ENCODE measurements at regions not wholly inside any gene's neighbourhood (a gene's known extent, or its start where the extent isn't known, plus 50 kb on each side); places are given as distances from the start of the nearest gene placed in this dataset.
"Not testable (repeated sequence)": the region's sequence is repeated elsewhere in the genome, so short reads cannot be mapped to it uniquely, and the experiment has no call there.

DNA sequence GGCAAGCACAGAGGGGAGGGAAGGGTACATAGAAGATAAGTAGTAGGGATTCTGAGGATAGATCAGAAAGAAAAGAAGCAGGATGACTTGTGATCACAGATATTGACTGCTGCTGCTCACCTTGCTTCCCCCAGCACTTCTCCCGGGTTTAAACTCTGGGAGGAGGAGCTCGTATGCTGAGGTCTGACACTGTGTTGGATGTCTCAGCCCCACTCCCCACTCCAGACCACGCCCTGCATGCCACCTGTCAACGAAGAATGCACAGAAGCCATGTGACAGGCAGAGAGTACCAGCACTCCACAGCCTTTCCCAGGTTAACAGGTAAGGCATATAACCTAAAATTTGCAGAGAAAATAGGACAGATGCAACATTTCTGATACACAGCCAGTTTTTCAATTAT lies 388.9 kb downstream of the TNS3 start:
- peak in 1 of 42 donors; percentile 4 for DNase-seq
- intact Hi-C loops (cut with DNase I) = no loop called here

DNA sequence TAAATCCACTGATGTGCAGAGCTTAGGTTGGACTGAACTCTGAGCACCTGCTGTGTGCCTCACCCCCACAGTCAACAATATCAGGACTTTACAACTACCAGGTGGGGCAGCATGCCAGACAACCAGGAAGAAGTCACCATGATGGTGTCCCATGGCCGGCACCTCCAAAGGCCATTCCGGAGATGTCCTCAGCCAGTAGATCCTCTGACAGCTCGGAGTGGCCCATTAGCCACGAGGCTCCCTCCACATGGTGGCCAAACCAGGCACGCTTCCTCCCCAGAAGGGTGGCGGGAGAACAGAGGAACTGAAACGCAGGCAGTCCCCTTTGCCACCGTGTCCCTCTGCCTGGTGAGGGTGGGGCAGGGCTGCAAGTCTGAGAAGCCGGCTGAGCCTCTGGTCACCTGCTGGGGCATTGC lies 390.0 kb downstream of the TNS3 start:
- DNase-seq = peak in 16 of 42 donors; percentile 7 to 41 (median 20)
- intact Hi-C loops (cut with DNase I) = no loop called here

DNA sequence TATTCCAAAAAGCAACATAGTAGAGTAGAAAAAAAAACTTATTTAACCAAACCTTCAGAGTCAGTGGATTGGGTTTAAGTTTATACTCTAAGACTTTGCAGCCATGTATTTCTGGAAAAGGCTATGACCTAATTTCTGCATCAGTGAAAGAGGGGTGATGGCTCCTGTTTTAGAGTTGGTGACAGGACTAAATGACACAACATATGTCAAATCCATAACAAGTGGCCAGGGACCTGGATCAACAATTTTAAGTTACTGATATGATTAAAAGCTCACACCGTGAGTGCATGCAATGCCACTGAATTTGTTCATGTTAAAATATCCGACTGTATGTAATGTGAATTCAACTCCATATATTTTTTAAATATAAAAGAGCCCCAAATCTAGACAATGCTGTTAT lies 390.6 kb downstream of the TNS3 start:
- no peak for DNase-seq
- intact Hi-C loops (cut with DNase I) = no loop called here

GRCh38 chr7:47190462-47190861 lies 391.4 kb downstream of the TNS3 start:
- DNase-seq = peak in 1 of 42 donors; percentile 8
- intact Hi-C loops (cut with DNase I) = no loop called here

GRCh38 chr7:47188653-47189315 lies 393.1 kb downstream of the TNS3 start:
- no peak for DNase-seq
- intact Hi-C loops (cut with DNase I) = loop anchor here (10.0 kb wide), 1 partner anchor 1274 kb away; no protein-coding TSS in a partner anchor

DNA sequence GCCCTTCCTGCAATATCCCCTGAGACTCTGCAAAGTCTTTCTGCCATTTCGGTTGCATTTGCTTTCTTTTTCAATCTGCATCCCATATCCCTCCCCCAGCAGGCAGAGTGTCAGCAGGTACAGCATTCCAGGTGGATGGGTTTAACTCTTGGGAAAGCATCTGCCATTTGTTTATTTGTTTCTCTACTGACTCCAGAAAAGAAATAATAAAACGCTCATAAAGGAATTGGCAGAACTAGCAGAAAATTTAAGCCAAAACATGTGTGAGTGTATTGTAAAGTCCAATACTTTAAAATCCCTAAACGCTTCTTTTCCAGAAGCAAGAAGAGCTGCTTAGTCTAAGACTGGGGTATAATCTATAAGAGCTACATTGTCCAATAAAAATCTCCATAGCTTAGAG lies 393.8 kb downstream of the TNS3 start:
- no peak for DNase-seq
- intact Hi-C loops (cut with DNase I) = loop anchor here (10.0 kb wide), 1 partner anchor 1273 kb away; no protein-coding TSS in a partner anchor

DNA sequence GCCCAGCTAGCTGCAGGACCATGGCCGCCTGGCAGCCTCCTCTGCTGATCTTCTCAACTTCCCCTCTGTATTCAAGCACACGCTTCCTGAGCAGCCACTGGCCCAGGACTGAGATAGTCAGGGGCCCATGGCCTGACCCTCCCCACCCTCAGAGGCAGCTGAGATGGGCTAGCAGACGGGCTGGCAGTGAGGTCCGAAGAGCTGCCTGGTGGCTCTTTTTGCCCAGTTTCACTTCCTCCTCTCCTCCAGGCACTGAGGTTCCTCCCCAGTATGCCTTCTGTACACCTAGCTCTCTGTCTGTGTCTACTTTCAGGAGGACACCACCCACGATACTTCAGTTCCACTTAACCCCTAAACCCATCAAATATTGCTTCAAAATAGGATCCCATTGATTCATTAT lies 395.6 kb downstream of the TNS3 start:
- intact Hi-C loops (cut with DNase I) = loop anchor here (10.0 kb wide), 1 partner anchor 1272 kb away; no protein-coding TSS in a partner anchor
- DNase-seq = peak in 19 of 42 donors; percentile 8 to 51 (median 29)

DNA sequence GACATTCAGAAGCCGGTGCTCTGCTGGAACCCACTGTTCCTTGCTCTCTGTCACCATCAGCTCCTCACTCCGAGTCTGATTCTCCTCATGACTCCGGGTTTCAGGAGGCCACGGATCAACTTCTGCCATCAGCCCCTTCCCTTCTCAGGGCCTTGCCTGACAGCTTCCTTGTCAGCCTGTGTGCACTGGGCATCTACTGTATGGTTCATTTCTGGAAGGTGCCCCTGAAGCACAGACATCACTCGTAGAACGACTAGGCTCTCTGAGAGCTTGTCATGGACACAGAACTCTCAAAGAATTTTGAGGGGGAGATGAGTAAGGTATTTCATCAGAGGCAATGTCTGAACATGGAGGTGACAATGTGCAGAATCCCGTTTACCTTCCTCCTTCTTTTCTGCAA lies 396.1 kb downstream of the TNS3 start:
- DNase-seq = no peak
- intact Hi-C loops (cut with DNase I) = loop anchor here (10.0 kb wide), 1 partner anchor 1271 kb away; no protein-coding TSS in a partner anchor

DNA sequence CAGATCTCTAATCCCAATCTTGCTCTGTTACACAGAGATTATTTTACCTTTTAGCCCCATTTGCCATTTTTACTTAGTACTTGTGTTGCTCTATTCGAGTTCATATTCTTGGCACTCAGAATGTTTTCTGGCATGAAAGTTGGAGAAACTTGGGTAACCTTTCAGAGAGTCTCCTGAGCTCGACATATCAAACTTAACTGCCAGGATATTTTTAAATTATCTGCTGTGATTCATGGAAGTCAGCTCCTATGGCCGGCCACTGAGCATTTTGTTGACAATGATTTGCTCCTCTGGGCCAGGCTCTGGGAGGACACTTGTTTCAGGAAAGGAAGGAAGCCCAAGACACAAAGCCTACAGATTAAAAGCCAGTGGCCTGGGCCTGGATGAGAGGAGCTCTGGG lies 396.7 kb downstream of the TNS3 start:
- no peak for DNase-seq
- intact Hi-C loops (cut with DNase I) = loop anchor here (10.0 kb wide), 1 partner anchor 1270 kb away; no protein-coding TSS in a partner anchor

DNA sequence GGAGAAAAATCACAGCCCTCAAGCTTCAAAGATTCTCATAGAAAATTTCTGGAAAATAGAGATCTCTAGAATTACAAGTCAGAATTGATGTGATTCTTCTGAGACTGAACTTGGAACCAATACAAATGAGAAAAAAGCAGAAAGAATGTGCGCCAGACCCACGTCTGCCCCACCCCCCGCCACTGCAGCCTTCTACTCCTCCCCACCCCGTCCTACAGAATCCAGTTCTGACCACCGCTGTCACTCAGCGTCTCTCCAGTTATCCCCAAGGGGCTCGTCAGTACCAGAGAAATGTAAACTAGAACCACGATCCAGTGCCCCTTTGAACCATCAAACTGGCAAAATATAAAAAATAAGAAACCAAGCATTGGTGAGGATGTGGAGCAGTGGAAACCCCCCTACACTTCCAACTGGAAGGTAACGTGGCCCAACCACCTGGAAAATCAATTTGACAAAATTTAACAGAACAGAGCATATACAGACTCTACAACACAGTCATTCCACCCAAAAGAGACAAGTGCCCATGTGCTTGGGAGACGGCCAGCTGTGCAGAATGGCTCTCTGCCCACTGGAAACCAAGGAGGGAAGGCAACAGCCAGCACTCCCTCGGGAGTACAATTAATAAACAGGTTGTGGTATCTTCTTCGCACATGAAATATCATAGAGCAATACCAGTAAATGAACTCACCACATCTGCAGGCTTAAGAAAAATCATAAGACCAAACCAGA lies 397.9 kb downstream of the TNS3 start:
- peak in 14 of 42 donors; percentile 15 to 48 (median 28) for DNase-seq

GRCh38 chr7:47181746-47182361 lies 400.1 kb downstream of the TNS3 start:
- DNase-seq = peak in 26 of 42 donors; percentile 11 to 80 (median 48)
- intact Hi-C loops (cut with DNase I) = loop anchor here (10.0 kb wide), 1 partner anchor 1267 kb away; no protein-coding TSS in a partner anchor

More for the DNA sequence above, 397.9 kb downstream of the TNS3 start:
- intact Hi-C loops (cut with DNase I) = loop anchor here (10.0 kb wide), 1 partner anchor 1269 kb away; no protein-coding TSS in a partner anchor

DNA sequence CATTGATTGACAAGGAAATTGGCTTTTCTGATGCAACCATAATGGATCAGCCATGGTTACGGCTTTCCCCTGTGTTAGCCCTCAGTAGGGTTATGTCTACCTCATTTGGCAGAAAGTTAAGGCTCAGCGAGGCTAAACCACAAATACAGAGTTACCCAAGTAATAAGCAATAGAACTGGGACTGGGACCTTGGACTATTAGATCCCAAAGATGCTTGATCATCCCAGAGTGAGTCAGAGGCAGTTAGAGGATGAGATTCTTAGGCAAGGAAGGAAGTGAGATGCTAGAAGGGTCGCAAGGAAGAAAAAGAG lies 401.4 kb downstream of the TNS3 start:
- intact Hi-C loops (cut with DNase I) = loop anchor here (10.0 kb wide), 1 partner anchor 1266 kb away; no protein-coding TSS in a partner anchor
- DNase-seq = no peak

DNA sequence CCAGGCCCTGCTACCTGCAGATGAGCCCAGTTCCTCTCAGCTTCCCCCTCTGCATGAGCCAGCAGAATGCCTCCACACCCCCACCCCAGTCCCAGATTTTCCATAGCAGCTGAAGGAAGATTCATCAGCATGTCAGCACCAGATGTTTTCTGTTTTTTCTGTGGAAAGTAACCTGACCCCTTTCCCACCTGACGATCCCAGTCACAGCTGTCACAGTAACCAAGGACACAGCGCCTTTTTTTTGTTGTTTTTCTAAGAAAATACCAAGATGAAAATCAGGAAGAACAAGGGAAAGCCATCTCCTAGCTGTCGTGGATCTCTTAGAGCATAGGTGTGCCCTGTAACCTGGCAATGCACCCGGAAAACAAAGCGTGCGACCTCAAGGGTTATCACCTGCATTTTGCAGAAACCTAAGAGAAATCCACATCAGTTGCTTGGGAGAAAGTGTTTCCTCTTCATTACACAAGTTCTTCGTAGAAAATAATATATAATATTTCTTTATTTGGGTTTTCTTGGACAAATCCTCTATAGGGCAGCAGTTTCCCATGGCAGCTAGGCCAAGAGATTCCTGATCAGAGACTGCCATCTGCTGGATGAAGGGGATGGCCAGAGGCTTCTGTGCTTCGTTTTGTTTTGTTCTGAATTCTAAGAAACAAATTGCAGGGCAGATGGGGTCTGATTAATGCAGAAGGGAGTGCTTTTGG lies 401.9 kb downstream of the TNS3 start:
- DNase-seq = peak in 36 of 42 donors; percentile 26 to 78 (median 56)
- intact Hi-C loops (cut with DNase I) = loop anchor here (10.0 kb wide), 1 partner anchor 1265 kb away; no protein-coding TSS in a partner anchor

DNA sequence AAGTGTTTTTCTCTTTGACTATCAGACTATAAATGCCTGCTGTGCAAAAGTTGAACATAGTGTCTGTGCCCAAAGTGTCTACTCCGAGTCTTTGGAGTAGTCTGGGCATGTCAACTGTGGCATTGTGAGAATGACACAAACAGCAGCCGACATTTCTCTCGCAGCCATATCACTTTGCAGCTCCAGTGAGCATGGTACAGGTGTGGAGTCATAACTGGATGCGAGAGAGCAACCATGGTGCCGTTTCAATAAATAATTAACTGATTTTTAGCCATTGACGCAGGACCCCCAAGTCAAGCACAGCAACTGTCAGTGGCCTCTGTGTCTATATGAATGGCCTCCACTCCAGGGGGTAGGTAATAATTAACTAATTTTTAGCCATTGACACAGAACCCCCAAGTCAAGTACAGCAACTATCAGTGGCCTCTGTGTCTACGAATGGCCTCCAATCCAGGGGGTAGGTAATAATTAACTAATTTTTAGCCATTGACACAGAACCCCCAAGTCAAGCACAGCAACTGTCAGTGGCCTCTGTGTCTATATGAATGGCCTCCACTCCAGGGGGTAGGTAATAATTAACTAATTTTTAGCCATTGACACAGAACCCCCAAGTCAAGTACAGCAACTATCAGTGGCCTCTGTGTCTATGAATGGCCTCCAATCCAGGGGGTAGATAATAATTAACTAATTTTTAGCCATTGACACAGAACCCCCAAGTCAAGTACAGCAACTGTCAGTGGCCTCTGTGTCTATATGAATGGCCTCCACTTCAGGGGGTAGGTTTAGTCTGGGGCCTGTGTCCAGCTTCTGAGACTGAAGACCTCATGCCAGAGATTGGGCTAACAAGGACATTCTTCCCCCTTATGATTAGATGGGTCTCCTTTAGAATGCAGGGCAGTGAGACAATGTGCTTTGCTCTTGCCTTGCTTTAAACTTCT lies 409.0 kb downstream of the TNS3 start:
- DNase-seq; intact Hi-C loops (cut with DNase I): not testable (repeated sequence)

- DNase-seq = no peak
- intact Hi-C loops (cut with DNase I) = no loop called here
These were observed 411.4 kb downstream of the TNS3 start for GRCh38 chr7:47170516-47170915.

- intact Hi-C loops (cut with DNase I) = no loop called here
- no peak for DNase-seq
These were observed 427.1 kb downstream of the TNS3 start for GRCh38 chr7:47154791-47155190.

DNA sequence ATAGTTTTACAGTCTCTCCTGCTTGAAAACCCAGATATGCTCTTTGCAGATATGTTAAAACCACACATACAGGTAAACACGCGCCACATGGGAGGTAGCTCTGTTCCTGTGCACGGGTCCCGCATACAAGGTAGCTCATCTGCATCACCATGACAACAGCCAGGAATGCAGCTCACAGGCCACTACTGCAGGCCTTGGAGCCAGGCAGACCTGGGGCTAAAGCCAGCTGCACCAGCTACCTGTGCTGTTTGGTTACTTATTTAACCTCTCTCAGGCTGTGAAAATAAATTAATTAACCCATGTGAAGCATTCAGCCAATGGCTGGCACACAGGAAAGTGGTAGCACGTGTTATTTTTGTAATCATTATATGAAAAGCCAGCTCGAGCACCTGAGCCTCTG lies 428.3 kb downstream of the TNS3 start:
- DNase-seq = no peak
- intact Hi-C loops (cut with DNase I) = no loop called here

GRCh38 chr7:47153058-47153457 lies 428.9 kb downstream of the TNS3 start:
- intact Hi-C loops (cut with DNase I) = no loop called here
- DNase-seq = peak in 2 of 42 donors; percentile 2 to 4

All from head of caudate nucleus (tissue), 42 donors.